Common myeloid progenitor, CD34-positive (primary cell): ENCODE measurements at regions not wholly inside any gene's neighbourhood (a gene's known extent, or its start where the extent isn't known, plus 50 kb on each side); places are given as distances from the start of the nearest gene placed in this dataset.
"Not testable (repeated sequence)": the region's sequence is repeated elsewhere in the genome, so short reads cannot be mapped to it uniquely, and the experiment has no call there.

Source experiments
- CTCF ChIA-PET: fragments of 350-600 bp; sonication (Branson Sonifier 250); formaldehyde crosslinking; loops from one replicate; lab custom pipeline; 2021; ENCODE audit warnings: antibody characterized with exemption; lab: Charles Lee
- POLR2A ChIA-PET: fragments of 350-600 bp; sonication (Branson Sonifier 250); formaldehyde crosslinking; loops from one replicate; lab custom pipeline; 2021; ENCODE audit warnings: antibody characterized with exemption; lab: Charles Lee
- DNase-seq, 3 donors: peaks; one replicate each; pipeline versions ENCODE4 v3.0.0 to v3.0.0-alpha.2; 2013
- H3K27ac ChIP-seq, 2 experiments: 1 replicate in 1 of 2; 2 replicates in 1 of 2; pipeline ENCODE4 v1.7.0; 2013; ENCODE audit warnings: inconsistent platforms in 2 of 2, low read length in 2 of 2, mild to moderate bottlenecking in 2 of 2, low read depth in 1 of 2, moderate library complexity in 1 of 2; ENCODE audit not compliant: severe bottlenecking in 2 of 2, insufficient read depth in 1 of 2, poor library complexity in 1 of 2
- H3K27me3 ChIP-seq, 5 experiments: replicated peaks in 2 of 5; 1 replicate in 3 of 5; 2 replicates in 2 of 5; pipeline versions ENCODE4 v1.6.1 to v1.7.0; 2013; ENCODE audit warnings: low read length in 4 of 5, mild to moderate bottlenecking in 2 of 5, moderate library complexity in 2 of 5, inconsistent platforms in 1 of 5; ENCODE audit not compliant: insufficient read depth in 5 of 5, control insufficient read depth in 4 of 5
- H3K36me3 ChIP-seq, 4 experiments: 1 replicate in 2 of 4; 2 replicates in 2 of 4; pipeline versions ENCODE4 v1.6.1 to v1.7.0; 2013; ENCODE audit warnings: low read length in 3 of 4, control low read depth in 1 of 4, mild to moderate bottlenecking in 1 of 4; ENCODE audit not compliant: control insufficient read depth in 4 of 4, insufficient read depth in 4 of 4
- H3K4me1 ChIP-seq, 4 experiments: 1 replicate in 3 of 4; 2 replicates in 1 of 4; pipeline versions ENCODE4 v1.6.1 to v1.7.1; 2013; ENCODE audit warnings: low read length in 3 of 4, mild to moderate bottlenecking in 3 of 4, control low read depth in 1 of 4, inconsistent platforms in 1 of 4, moderate library complexity in 1 of 4; ENCODE audit not compliant: control insufficient read depth in 4 of 4, insufficient read depth in 4 of 4; ENCODE audit errors: control extremely low read depth in 1 of 4
- H3K4me3 ChIP-seq, 7 experiments: 1 replicate in 4 of 7; 2 replicates in 3 of 7; pipeline versions ENCODE4 v1.5.1 to v1.7.0; 2013; ENCODE audit warnings: mild to moderate bottlenecking in 7 of 7, low read length in 6 of 7, moderate library complexity in 6 of 7, inconsistent platforms in 2 of 7, low read depth in 2 of 7, control low read depth in 1 of 7; ENCODE audit not compliant: insufficient read depth in 4 of 7, control insufficient read depth in 1 of 7; ENCODE audit errors: extremely low read depth in 1 of 7
- H3K9me3 ChIP-seq, 5 experiments: 1 replicate in 4 of 5; 2 replicates in 1 of 5; pipeline versions ENCODE4 v1.6.1 to v1.7.1; 2013; ENCODE audit warnings: low read length in 4 of 5, mild to moderate bottlenecking in 2 of 5, inconsistent platforms in 1 of 5, low read depth in 1 of 5, moderate library complexity in 1 of 5; ENCODE audit not compliant: control insufficient read depth in 4 of 5, insufficient read depth in 2 of 5; ENCODE audit errors: control extremely low read depth in 1 of 5
- WGBS: methylation state at CpG from one replicate; pipeline ENCODE4 v1.1.5; 2013; ENCODE audit not compliant: insufficient coverage; 5-methylcytosine and 5-hydroxymethylcytosine counted together

GRCh38 chr4:81723019-81723884 is 251.5 kb upstream of the RASGEF1B start:
- ChIA-PET POLR2A (no interaction called here), CTCF (no interaction called here)
- Histone ChIP-seq H3K4me1 (peaks cover 0 to 3% (median 0%) of the 10 kb centered on the region in 4 experiments), H3K4me3 (no peak overlapping the region), H3K36me3 (no peaks in the 10 kb centered on the region), H3K9me3 (no peaks in the 10 kb centered on the region), H3K27ac (no peak overlapping the region), H3K27me3 (no peaks in the 10 kb centered on the region)
- no peak for DNase-seq
- WGBS: no CpG with 5 or more reads among the region's 3 CpGs

GRCh38 chr4:81722290-81722851 is 250.7 kb upstream of the RASGEF1B start:
- H3K9me3 ChIP-seq: no peaks in the 10 kb centered on the region
- POLR2A ChIA-PET: no interaction called here
- DNase-seq: no peak
- CTCF ChIA-PET: interaction anchor here (0.6 kb wide), 1 partner anchor 37 kb away, joined by 4 read pairs; no protein-coding TSS in a partner anchor
- no peak overlapping the region for H3K27ac ChIP-seq
- H3K4me3 ChIP-seq: no peak overlapping the region
- H3K36me3 ChIP-seq: no peaks in the 10 kb centered on the region
- H3K27me3 ChIP-seq: no peaks in the 10 kb centered on the region
- 98% methylated on average over 9 of the region's 9 CpGs for WGBS
- peaks cover 0 to 3% (median 0%) of the 10 kb centered on the region in 4 experiments for H3K4me1 ChIP-seq

- Histone ChIP-seq H3K27me3 (no peaks in the 10 kb centered on the region), H3K36me3 (no peaks in the 10 kb centered on the region), H3K9me3 (no peaks in the 10 kb centered on the region), H3K27ac (no peak overlapping the region), H3K4me3 (no peak overlapping the region), H3K4me1 (peaks cover 0 to 7% (median 5%) of the 10 kb centered on the region in 4 experiments)
- no peak for DNase-seq
- ChIA-PET CTCF (interaction anchor here (0.9 kb wide), 1 partner anchor 10 kb away, joined by 4 read pairs; no protein-coding TSS in a partner anchor), POLR2A (no interaction called here)
- WGBS: 85% methylated on average over 5 of the region's 5 CpGs
Observed at GRCh38 chr4:81715757-81716156, 244.1 kb upstream of the RASGEF1B start.

- DNase-seq, POLR2A ChIA-PET, H3K4me3 ChIP-seq, H3K36me3 ChIP-seq, H3K27me3 ChIP-seq, H3K4me1 ChIP-seq, H3K9me3 ChIP-seq, H3K27ac ChIP-seq: not testable (repeated sequence)
- CTCF ChIA-PET: interaction anchor here (0.9 kb wide), 1 partner anchor 9 kb away, joined by 4 read pairs; no protein-coding TSS in a partner anchor
- 94% methylated on average over 6 of the region's 8 CpGs for WGBS
Observed at GRCh38 chr4:81715357-81715756, 243.7 kb upstream of the RASGEF1B start.

GRCh38 chr4:81714291-81714690 is 242.6 kb upstream of the RASGEF1B start:
- 100% methylated on average over 2 of the region's 4 CpGs for WGBS
- no peaks in the 10 kb centered on the region for H3K9me3 ChIP-seq
- no peak overlapping the region for H3K4me3 ChIP-seq
- H3K27ac ChIP-seq: no peak overlapping the region
- ChIA-PET POLR2A (no interaction called here), CTCF (interaction anchor here (0.8 kb wide), 1 partner anchor 87 kb away, joined by 3 read pairs; no protein-coding TSS in a partner anchor)
- peaks cover 0 to 7% (median 5%) of the 10 kb centered on the region in 4 experiments for H3K4me1 ChIP-seq
- no peaks in the 10 kb centered on the region for H3K27me3 ChIP-seq
- no peaks in the 10 kb centered on the region for H3K36me3 ChIP-seq
- no peak for DNase-seq

GRCh38 chr4:81712714-81713113 is 241.0 kb upstream of the RASGEF1B start:
- no peak overlapping the region for H3K4me3 ChIP-seq
- H3K27me3 ChIP-seq: no peaks in the 10 kb centered on the region
- H3K27ac ChIP-seq: no peak overlapping the region
- ChIA-PET CTCF (interaction anchor here (1.1 to 1.3 kb wide), 2 partner anchors 18 to 246 kb away, joined by 3 to 4 read pairs; no protein-coding TSS in a partner anchor), POLR2A (no interaction called here)
- WGBS: 100% methylated on average over 1 of the region's 2 CpGs
- H3K9me3 ChIP-seq: no peaks in the 10 kb centered on the region
- no peaks in the 10 kb centered on the region for H3K36me3 ChIP-seq
- DNase-seq: no peak
- H3K4me1 ChIP-seq: peaks cover 0 to 7% (median 5%) of the 10 kb centered on the region in 4 experiments

- POLR2A ChIA-PET: no interaction called here
- Histone ChIP-seq H3K27me3 (no peaks in the 10 kb centered on the region), H3K4me1 (no peaks in the 10 kb centered on the region), H3K9me3 (no peaks in the 10 kb centered on the region), H3K36me3 (no peaks in the 10 kb centered on the region), H3K27ac (no peak overlapping the region), H3K4me3 (no peak overlapping the region)
- CTCF ChIA-PET: interaction anchor here (0.6 to 0.7 kb wide), 2 partner anchors 209 to 234 kb away, joined by 3 read pairs; no protein-coding TSS in a partner anchor
- DNase-seq: no peak
- WGBS: no CpG with 5 or more reads among the region's 2 CpGs
Observed at GRCh38 chr4:81704461-81704860, 232.8 kb upstream of the RASGEF1B start.
